DOHH2 (cell line): ENCODE measurements at regions not wholly inside any gene's neighbourhood (a gene's known extent, or its start where the extent isn't known, plus 50 kb on each side); places are given as distances from the start of the nearest gene placed in this dataset.

Experiments
- H3F3A ChIP-seq: fragments of 200-600 bp; sonication (generic), shearing (Covaris generic); 2 replicates; pipeline ENCODE4 v1.6.0; 2016; ENCODE audit warnings: antibody characterized with exemption, mild to moderate bottlenecking; ENCODE audit not compliant: control insufficient read depth, insufficient read depth
- H3K27ac ChIP-seq: fragments of 200-600 bp; sonication (generic); 2 replicates; pipeline ENCODE4 v1.5.1; 2014; ENCODE audit warnings: low read depth, mild to moderate bottlenecking, low read length, moderate library complexity
- H3K27me3 ChIP-seq: fragments of 200-600 bp; sonication (generic); 2 replicates; pipeline ENCODE4 v1.6.1; 2014; ENCODE audit warnings: mild to moderate bottlenecking, low read length, mixed read lengths; ENCODE audit not compliant: control insufficient read depth
- H3K36me3 ChIP-seq: fragments of 200-600 bp; sonication (generic); 2 replicates; pipeline ENCODE4 v1.6.1; 2014; ENCODE audit warnings: mild to moderate bottlenecking, low read length, moderate library complexity, mixed read lengths; ENCODE audit not compliant: control insufficient read depth
- H3K4me1 ChIP-seq: fragments of 200-600 bp; sonication (generic); 2 replicates; pipeline ENCODE4 v1.6.1; 2014; ENCODE audit warnings: mild to moderate bottlenecking, low read length, mixed read lengths; ENCODE audit not compliant: control insufficient read depth
- H3K4me2 ChIP-seq: fragments of 200-600 bp; sonication (generic); 2 replicates; pipeline ENCODE4 v1.6.0; 2014; ENCODE audit warnings: mild to moderate bottlenecking, low read length, moderate library complexity
- H3K4me3 ChIP-seq: fragments of 200-600 bp; sonication (generic); 2 replicates; pipeline ENCODE4 v1.5.1; 2014; ENCODE audit warnings: mild to moderate bottlenecking, low read length, mixed read lengths
- H3K79me2 ChIP-seq: fragments of 200-600 bp; sonication (generic); 2 replicates; pipeline ENCODE4 v1.6.1; 2014; ENCODE audit warnings: mild to moderate bottlenecking, low read length, mixed read lengths; ENCODE audit not compliant: control insufficient read depth
- H3K9me2 ChIP-seq: fragments of 200-600 bp; sonication (generic); replicated peaks from 2 replicates; pipeline ENCODE4 v1.6.1; 2014; ENCODE audit warnings: mild to moderate bottlenecking, low read length, mixed read lengths; ENCODE audit not compliant: control insufficient read depth
- H3K9me3 ChIP-seq: fragments of 200-600 bp; sonication (generic); 2 replicates; pipeline ENCODE4 v1.6.1; 2014; ENCODE audit warnings: antibody characterized with exemption, low read length, mixed read lengths; ENCODE audit not compliant: control insufficient read depth, insufficient read depth
- H4K20me1 ChIP-seq: fragments of 200-600 bp; sonication (generic); 2 replicates; pipeline ENCODE4 v1.6.0; 2014; ENCODE audit warnings: low read depth, mild to moderate bottlenecking, antibody characterized with exemption, low read length, moderate library complexity; ENCODE audit not compliant: control insufficient read depth, insufficient read depth
- CTCF ChIP-seq: fragments of 200-600 bp; sonication (generic); IDR thresholded peaks from one replicate; pipeline ENCODE4 v1.5.1; 2014; ENCODE audit warnings: antibody characterized with exemption, mild to moderate bottlenecking, low read depth, low read length; ENCODE audit not compliant: poor library complexity, severe bottlenecking
- EZH2phosphoT487 ChIP-seq: fragments of 200-600 bp; sonication (generic); IDR thresholded peaks from 2 replicates; pipeline ENCODE4 v1.6.1; 2017; ENCODE audit warnings: borderline replicate concordance, mild to moderate bottlenecking, antibody characterized with exemption, low read length, moderate library complexity, mixed read lengths

DNA sequence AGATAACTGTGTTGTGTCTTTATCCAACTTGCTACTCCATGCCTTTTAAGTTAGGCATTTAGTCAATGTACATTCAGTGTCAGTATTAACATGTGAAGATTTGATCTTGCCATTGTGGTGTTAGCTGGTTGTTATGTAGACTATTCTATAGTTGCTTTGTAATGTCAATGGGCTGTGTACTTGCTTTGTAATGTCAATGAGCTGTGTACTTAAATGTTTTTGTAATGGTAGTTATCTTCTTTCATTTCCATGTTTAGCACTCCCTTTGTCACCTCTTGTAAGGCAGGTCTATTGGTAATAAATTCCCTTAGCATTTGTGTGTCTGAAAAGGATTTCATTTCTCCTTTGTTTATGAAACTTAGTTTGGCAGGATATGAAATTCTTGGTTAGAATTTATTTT is 53.4 kb downstream of the MC4R start:
- no peak for TF ChIP-seq EZH2phosphoT487
- TF ChIP-seq CTCF, result no peak
- no peaks in the 10 kb centered on the region for H3K36me3 ChIP-seq
- no peaks in the 10 kb centered on the region for H3K27me3 ChIP-seq
- no peaks in the 10 kb centered on the region for H3F3A ChIP-seq
- no peak overlapping the region for H3K4me3 ChIP-seq
- H3K9me2 ChIP-seq, result no peaks in the 10 kb centered on the region
- H4K20me1 ChIP-seq, result no peaks in the 10 kb centered on the region
- H3K4me2 ChIP-seq, result no peak overlapping the region
- H3K9me3 ChIP-seq, result no peaks in the 10 kb centered on the region
- no peak overlapping the region for H3K27ac ChIP-seq
- no peaks in the 10 kb centered on the region for H3K4me1 ChIP-seq
- H3K79me2 ChIP-seq, result no peaks in the 10 kb centered on the region

DNA sequence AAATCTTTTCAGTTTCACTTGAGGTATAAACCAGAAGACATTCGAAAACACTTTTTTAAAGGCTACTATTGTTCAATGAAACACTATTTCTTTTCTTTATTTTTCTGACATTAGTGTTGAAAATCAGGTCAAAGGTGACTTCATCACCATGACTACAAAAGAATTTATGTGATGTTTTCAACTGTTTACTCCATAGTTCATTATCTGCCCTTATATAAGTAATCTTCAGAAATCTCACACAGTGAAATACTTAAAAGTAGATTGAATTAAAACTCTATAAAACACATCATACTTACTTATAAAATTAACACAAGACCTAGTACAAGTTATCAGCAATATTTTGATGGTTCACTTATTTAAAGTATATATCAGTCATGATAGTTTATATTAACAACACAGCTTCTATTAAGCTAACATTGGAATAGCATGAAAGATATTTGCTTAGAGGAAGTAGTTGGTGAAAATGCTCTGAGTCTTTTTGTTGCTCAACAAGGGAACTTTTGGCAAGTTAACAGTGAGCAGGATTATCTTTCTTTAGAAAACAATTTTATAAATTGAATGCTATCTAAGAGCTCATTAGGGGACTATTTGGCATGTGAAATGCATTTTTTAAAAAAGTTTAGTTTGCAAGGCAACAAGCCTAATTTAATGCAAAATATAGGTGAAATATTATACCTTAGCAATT is 60.8 kb downstream of the MC4R start:
- no peaks in the 10 kb centered on the region for H4K20me1 ChIP-seq
- no peak overlapping the region for H3K27ac ChIP-seq
- no peak overlapping the region for H3K4me2 ChIP-seq
- H3K9me2 ChIP-seq, result no peaks in the 10 kb centered on the region
- H3K36me3 ChIP-seq, result no peaks in the 10 kb centered on the region
- no peaks in the 10 kb centered on the region for H3F3A ChIP-seq
- H3K4me3 ChIP-seq, result no peak overlapping the region
- H3K9me3 ChIP-seq, result no peaks in the 10 kb centered on the region
- no peaks in the 10 kb centered on the region for H3K79me2 ChIP-seq
- H3K4me1 ChIP-seq, result no peaks in the 10 kb centered on the region
- no peaks in the 10 kb centered on the region for H3K27me3 ChIP-seq
- TF ChIP-seq CTCF (no peak), EZH2phosphoT487 (no peak)

DNA sequence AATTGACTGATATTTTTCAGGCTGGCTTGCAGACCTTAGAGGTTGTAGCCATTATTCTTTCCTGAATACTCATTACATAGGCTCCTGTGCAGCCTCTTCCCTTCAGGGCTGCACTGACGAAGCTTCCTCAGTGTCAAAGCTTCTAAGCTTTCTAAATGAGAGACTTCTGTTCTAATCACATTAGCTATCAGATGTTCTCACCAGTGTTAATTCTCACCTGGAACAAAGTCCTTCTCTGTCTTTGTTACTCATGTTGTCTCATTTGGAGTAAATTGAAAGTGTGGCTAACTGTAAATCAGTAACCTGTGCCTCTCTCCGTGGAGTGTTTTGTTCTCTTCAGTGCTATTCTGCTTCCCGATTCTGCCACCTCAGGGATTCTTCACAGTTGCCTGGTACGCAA is 76.9 kb downstream of the MC4R start:
- Histone ChIP-seq H3K79me2 (no peaks in the 10 kb centered on the region), H3K4me1 (no peaks in the 10 kb centered on the region), H3K9me3 (no peaks in the 10 kb centered on the region), H3K36me3 (no peaks in the 10 kb centered on the region), H3K4me2 (no peak overlapping the region), H4K20me1 (no peaks in the 10 kb centered on the region), H3K27ac (no peak overlapping the region), H3K9me2 (no peaks in the 10 kb centered on the region), H3K27me3 (no peaks in the 10 kb centered on the region), H3K4me3 (no peak overlapping the region), H3F3A (no peaks in the 10 kb centered on the region)
- TF ChIP-seq EZH2phosphoT487 (no peak), CTCF (no peak)

DNA sequence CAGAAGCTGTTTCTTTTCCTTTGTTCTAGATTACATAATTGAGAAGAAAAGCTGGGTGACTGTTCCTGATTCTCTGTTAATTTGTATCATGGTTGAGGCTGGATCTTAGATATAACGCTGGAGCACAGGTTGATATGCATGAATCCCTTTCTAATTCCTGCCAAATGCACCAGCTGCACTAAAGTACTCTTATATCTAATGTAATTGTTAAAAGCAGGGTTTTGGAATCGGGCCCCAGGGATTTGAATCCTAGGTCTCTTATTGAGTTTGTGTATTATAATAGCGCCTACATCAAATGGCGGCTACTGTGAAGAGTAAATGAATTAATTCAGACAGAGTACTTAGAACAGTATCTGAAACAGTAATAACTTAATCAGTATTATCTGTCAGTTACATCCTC is 80.4 kb downstream of the MC4R start:
- TF ChIP-seq EZH2phosphoT487, result no peak
- no peak for TF ChIP-seq CTCF
- H3K9me3 ChIP-seq, result no peaks in the 10 kb centered on the region
- H3K27me3 ChIP-seq, result no peaks in the 10 kb centered on the region
- no peaks in the 10 kb centered on the region for H3K36me3 ChIP-seq
- no peaks in the 10 kb centered on the region for H3K79me2 ChIP-seq
- H3K4me3 ChIP-seq, result no peak overlapping the region
- no peaks in the 10 kb centered on the region for H3K4me1 ChIP-seq
- H3K27ac ChIP-seq, result no peak overlapping the region
- H3F3A ChIP-seq, result no peaks in the 10 kb centered on the region
- no peaks in the 10 kb centered on the region for H3K9me2 ChIP-seq
- H3K4me2 ChIP-seq, result no peak overlapping the region
- no peaks in the 10 kb centered on the region for H4K20me1 ChIP-seq
